ENCODE measurements at regions not wholly inside any gene's neighbourhood (a gene's known extent, or its start where the extent isn't known, plus 50 kb on each side); places are given as distances from the start of the nearest gene placed in this dataset.

- TF ChIP-seq SMAD1 (IDR thresholded peaks at IDR 0.05; ENCODE audit: low read depth, partially characterized antibody) (no peak), PRDM15 (CRISPR knock-in tag; IDR thresholded peaks at IDR 0.05) (no peak)
These were observed 99.3 kb upstream of the TIAM2 start (continued) for GRCh38 chr6:154895841-154896240.

GRCh38 chr6:154898821-154899220 lies 96.3 kb upstream of the TIAM2 start:
- WGBS (ENCODE audit: insufficient coverage, insufficient replicate concordance, low lambda C conversion rate, missing lambda C conversion rate) = 94% methylated on average over 4 of the region's 4 CpGs
- H3K9ac ChIP-seq (ENCODE audit: control insufficient read depth, insufficient read depth, low read length) = no peak overlapping the region
- H3K79me2 ChIP-seq (ENCODE audit: control insufficient read depth, insufficient read depth, low read length) = no peaks in the 10 kb centered on the region
- no peak for FAIRE-seq
- POLR2A ChIA-PET = interaction anchor here (0.5 to 0.6 kb wide), 2 partner anchors 63 to 404 kb away, joined by 3 to 5 read pairs; no protein-coding TSS in a partner anchor
- no peak for ATAC-seq
- H2AFZ ChIP-seq (ENCODE audit: control insufficient read depth, low read depth, low read length) = no peak overlapping the region
- no TSS peak for BruUV-seq (replicated peaks)
- in situ Hi-C loops (cut with MboI) = no loop called here
- RAD21 ChIA-PET (ENCODE audit: unreplicated experiment) = no interaction called here
- intact Hi-C loops (cut with micrococcal nuclease; ENCODE audit: unreplicated experiment) = no loop called here
- no peaks in the 10 kb centered on the region for H3K4me1 ChIP-seq (ENCODE audit: control insufficient read depth, insufficient read depth, low read length)
- CTCF ChIA-PET = interaction anchor here (1.4 kb wide), 1 partner anchor 223 kb away, joined by 4 read pairs; no protein-coding TSS in a partner anchor
- DNase-seq (ENCODE audit: low read depth, low spot score) = no peak
- no peak overlapping the region for H3K4me3 ChIP-seq
- no peak overlapping the region for H3K4me2 ChIP-seq (ENCODE audit: control insufficient read depth, insufficient read depth)
- H4K20me1 ChIP-seq (ENCODE audit: control insufficient read depth, insufficient read depth) = no peaks in the 10 kb centered on the region
- no peaks in the 10 kb centered on the region; a peak in 1 of 4 replicates for H3K36me3 ChIP-seq (ENCODE audit: control insufficient read depth in 2 of 2, insufficient read depth in 2 of 2, low read length in 1 of 2)
- SMC1A ChIA-PET (ENCODE audit: uncharacterized antibody, unreplicated experiment) = no interaction called here
- TF ChIP-seq RBBP5 (conservative IDR thresholded peaks at IDR 0.05) (no peak), KLF5 (IDR thresholded peaks at IDR 0.05; ENCODE audit: partially characterized antibody) (no peak), ZBTB40 (IDR thresholded peaks at IDR 0.05; ENCODE audit: borderline replicate concordance) (no peak), ZBTB33 (IDR thresholded peaks at IDR 0.05) (no peak), MYB (IDR thresholded peaks at IDR 0.05; ENCODE audit: borderline replicate concordance, low read depth, low read length) (no peak), CHD2 (IDR thresholded peaks at IDR 0.05; ENCODE audit: borderline replicate concordance, low read depth, low read length) (no peak), HDAC6 (IDR thresholded peaks at IDR 0.05; ENCODE audit: unreplicated experiment) (no peak), EP300 (IDR thresholded peaks at IDR 0.05; ENCODE audit: borderline replicate concordance in 1 of 2, control insufficient read depth in 1 of 2, low read depth in 2 of 2, low read length in 2 of 2) (no peak)
- no peaks in the 10 kb centered on the region for H3K9me3 ChIP-seq (replicated peaks; ENCODE audit: control insufficient read depth, insufficient read depth, low read length)
- no peak overlapping the region for H3K27ac ChIP-seq (ENCODE audit: control insufficient read depth, insufficient read depth)
- no peaks in the 10 kb centered on the region for H3K27me3 ChIP-seq (replicated peaks in 1 of 2; ENCODE audit: control insufficient read depth in 2 of 2, insufficient read depth in 2 of 2, low read length in 1 of 2)

Measured in GM12878 (cell line).